ENCODE measurements at regions not wholly inside any gene's neighbourhood (a gene's known extent, or its start where the extent isn't known, plus 50 kb on each side); places are given as distances from the start of the nearest gene placed in this dataset.

DNA sequence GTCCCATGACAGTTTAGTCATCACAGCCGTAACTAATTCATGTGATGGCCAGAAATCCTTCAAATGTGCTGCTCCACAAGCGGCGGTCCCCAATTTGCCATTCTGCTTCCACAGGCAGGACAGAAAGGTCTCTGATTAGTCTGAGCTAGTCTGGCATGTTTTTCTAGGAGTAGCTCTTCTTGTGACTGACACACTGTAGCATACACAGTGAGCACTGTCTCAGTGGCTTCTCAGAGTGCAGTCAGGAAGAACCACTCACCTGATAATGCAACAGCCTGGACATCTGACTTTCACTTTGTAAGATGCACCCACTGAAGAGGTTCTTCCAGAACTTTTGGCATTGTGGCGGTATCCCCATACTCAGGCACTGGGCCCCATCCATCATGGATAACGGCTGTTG, 1266.2 kb downstream of the TMEM121 start:
- TF ChIP-seq CTCF (conservative IDR thresholded peaks at IDR 0.05; ENCODE audit: low read depth, low read length) (no peak), EZH2 (IDR thresholded peaks at IDR 0.05; ENCODE audit: borderline replicate concordance, low read depth, low read length, poor library complexity, severe bottlenecking) (no peak)
